A549 (cell line): ENCODE measurements at regions not wholly inside any gene's neighbourhood (a gene's known extent, or its start where the extent isn't known, plus 50 kb on each side); places are given as distances from the start of the nearest gene placed in this dataset.

Experiments used
- EP300 ChIP-seq, 2 experiments: fragments of >200 bp; sonication (Bioruptor Twin); formaldehyde crosslinking; IDR thresholded peaks; 2 replicates in 1 of 2; 3 replicates in 1 of 2; pipeline ENCODE4 v1.6.1; 2016 to 2017
- FOSL2 ChIP-seq, 2 experiments: fragments of 450-650 bp in 1 of 2; fragments of >200 bp in 1 of 2; sonication (Bioruptor Twin) in 1 of 2; formaldehyde crosslinking; IDR thresholded peaks; 2 replicates each; pipeline versions ENCODE4 v1.5.0 to v1.6.1; 2016 to 2020; ENCODE audit warnings: mild to moderate bottlenecking in 1 of 2, moderate library complexity in 1 of 2
- JUN ChIP-seq, 2 experiments: fragments of >200 bp; sonication (Bioruptor Twin); formaldehyde crosslinking; IDR thresholded peaks; 2 replicates in 1 of 2; 3 replicates in 1 of 2; pipeline ENCODE4 v1.6.1; 2016 to 2017
- JUNB ChIP-seq: fragments of >200 bp; sonication (Bioruptor Twin); formaldehyde crosslinking; IDR thresholded peaks from 2 replicates; pipeline ENCODE4 v1.6.1; 2016
- MAFK ChIP-seq: fragments of 450-650 bp; IDR thresholded peaks from 2 replicates; pipeline ENCODE4 v1.6.1; 2014; ENCODE audit not compliant: partially characterized antibody
- MAZ ChIP-seq: fragments of 150-350 bp; IDR thresholded peaks from 2 replicates; pipeline ENCODE4 v1.6.1; 2014; ENCODE audit warnings: antibody characterized with exemption, low read depth, low read length, borderline replicate concordance
- NR3C1 ChIP-seq: fragments of >200 bp; sonication (Bioruptor Twin); formaldehyde crosslinking; IDR thresholded peaks from 3 replicates; pipeline ENCODE4 v1.6.1; 2017
- POLR2A ChIP-seq: IDR thresholded peaks from 2 replicates; pipeline ENCODE4 v1.6.1; 2012; ENCODE audit warnings: mild to moderate bottlenecking, low read length
- RAD21 ChIP-seq, 2 experiments: fragments of >200 bp in 1 of 2; sonication (Bioruptor Twin) in 1 of 2; formaldehyde crosslinking in 1 of 2; IDR thresholded peaks in 1 of 2; conservative IDR thresholded peaks in 1 of 2; 2 replicates in 1 of 2; 3 replicates in 1 of 2; pipeline ENCODE4 v1.6.1; 2012 to 2018; ENCODE audit warnings: inconsistent platforms in 1 of 2
- SMC3 ChIP-seq: fragments of >200 bp; sonication (Bioruptor Twin); formaldehyde crosslinking; IDR thresholded peaks from 3 replicates; pipeline ENCODE4 v1.6.1; 2018; ENCODE audit warnings: inconsistent platforms
- TF ChIP-seq, protein P1 (sequence below): fragments of >200 bp; sonication (Bioruptor Twin); formaldehyde crosslinking; IDR thresholded peaks from 3 replicates; pipeline ENCODE4 v1.5.1; 2016

- TF ChIP-seq SMC3 = no peak
- TF ChIP-seq MAFK = peak; percentile 60
- TF ChIP-seq, protein P1, sequence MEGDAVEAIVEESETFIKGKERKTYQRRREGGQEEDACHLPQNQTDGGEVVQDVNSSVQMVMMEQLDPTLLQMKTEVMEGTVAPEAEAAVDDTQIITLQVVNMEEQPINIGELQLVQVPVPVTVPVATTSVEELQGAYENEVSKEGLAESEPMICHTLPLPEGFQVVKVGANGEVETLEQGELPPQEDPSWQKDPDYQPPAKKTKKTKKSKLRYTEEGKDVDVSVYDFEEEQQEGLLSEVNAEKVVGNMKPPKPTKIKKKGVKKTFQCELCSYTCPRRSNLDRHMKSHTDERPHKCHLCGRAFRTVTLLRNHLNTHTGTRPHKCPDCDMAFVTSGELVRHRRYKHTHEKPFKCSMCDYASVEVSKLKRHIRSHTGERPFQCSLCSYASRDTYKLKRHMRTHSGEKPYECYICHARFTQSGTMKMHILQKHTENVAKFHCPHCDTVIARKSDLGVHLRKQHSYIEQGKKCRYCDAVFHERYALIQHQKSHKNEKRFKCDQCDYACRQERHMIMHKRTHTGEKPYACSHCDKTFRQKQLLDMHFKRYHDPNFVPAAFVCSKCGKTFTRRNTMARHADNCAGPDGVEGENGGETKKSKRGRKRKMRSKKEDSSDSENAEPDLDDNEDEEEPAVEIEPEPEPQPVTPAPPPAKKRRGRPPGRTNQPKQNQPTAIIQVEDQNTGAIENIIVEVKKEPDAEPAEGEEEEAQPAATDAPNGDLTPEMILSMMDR = no peak
- no peak for TF ChIP-seq POLR2A
- TF ChIP-seq EP300 (IDR thresholded peaks at IDR 0.05) = no peak
- TF ChIP-seq NR3C1 = no peak
- TF ChIP-seq JUN (IDR thresholded peaks at IDR 0.05) = no peak
- no peak for TF ChIP-seq RAD21 (conservative IDR thresholded peaks at IDR 0.05 in 1 of 2, IDR thresholded peaks at IDR 0.05 in 1 of 2)
- TF ChIP-seq FOSL2 (IDR thresholded peaks at IDR 0.05) = no peak
- no peak for TF ChIP-seq FOSL2 (CRISPR knock-in tag; IDR thresholded peaks at IDR 0.05)
- no peak for TF ChIP-seq MAZ
- no peak for TF ChIP-seq JUNB
These were observed 76.1 kb downstream of the FTHL17 start for GRCh38 chrX:30995705-30996104.
